HepG2 (cell line): ENCODE measurements at regions not wholly inside any gene's neighbourhood (a gene's known extent, or its start where the extent isn't known, plus 50 kb on each side); places are given as distances from the start of the nearest gene placed in this dataset.

Experiments
- TAF15 ChIP-seq: fragments of 200-400 bp; formaldehyde crosslinking; IDR thresholded peaks from one replicate; pipeline ENCODE4 v1.6.1; 2018; ENCODE audit warnings: mild to moderate bottlenecking, low read depth, low read length; ENCODE audit not compliant: poor library complexity, severe bottlenecking
- TBX3 ChIP-seq: fragments of 450-650 bp; IDR thresholded peaks from 2 replicates; pipeline ENCODE4 v1.6.1; 2017; ENCODE audit warnings: antibody characterized with exemption, mild to moderate bottlenecking, inconsistent platforms, borderline replicate concordance
- TF ChIP-seq, protein P1 (sequence below): sonication (generic); formaldehyde crosslinking; IDR thresholded peaks from 2 replicates; pipeline ENCODE4 v1.5.0; 2020; ENCODE audit warnings: mild to moderate bottlenecking, missing genetic modification reagents, moderate library complexity
- TF ChIP-seq, protein P2 (sequence below): IDR thresholded peaks from 2 replicates; pipeline ENCODE4 v1.6.1; 2012; ENCODE audit warnings: low read depth, low read length, improper control_type of control experiment
- TF ChIP-seq, protein P3 (sequence below): sonication (generic); formaldehyde crosslinking; IDR thresholded peaks from 2 replicates; pipeline ENCODE4 v1.4.0; 2020; ENCODE audit warnings: low read depth, mild to moderate bottlenecking, missing genetic modification reagents

DNA sequence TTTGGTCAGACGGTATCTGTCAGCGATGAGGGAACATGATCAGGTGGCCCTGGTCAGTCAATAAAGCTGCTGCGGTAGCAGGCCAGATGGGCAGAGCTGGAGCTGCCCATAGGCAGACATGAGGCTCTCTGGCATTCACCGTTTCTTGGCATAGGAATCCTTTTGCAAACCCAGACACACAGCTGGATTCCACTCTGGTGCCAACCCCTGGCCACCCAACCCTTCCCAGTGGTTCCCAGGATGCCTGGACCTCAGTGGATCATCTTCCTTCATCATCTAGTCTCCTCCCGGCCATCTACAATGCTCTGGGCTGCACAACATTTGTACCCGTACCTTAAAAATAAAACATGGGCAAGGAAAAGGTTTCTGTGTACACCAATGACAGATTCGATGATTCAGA is 68.3 kb upstream of the ACTRT2 start:
- TF ChIP-seq, protein P1, sequence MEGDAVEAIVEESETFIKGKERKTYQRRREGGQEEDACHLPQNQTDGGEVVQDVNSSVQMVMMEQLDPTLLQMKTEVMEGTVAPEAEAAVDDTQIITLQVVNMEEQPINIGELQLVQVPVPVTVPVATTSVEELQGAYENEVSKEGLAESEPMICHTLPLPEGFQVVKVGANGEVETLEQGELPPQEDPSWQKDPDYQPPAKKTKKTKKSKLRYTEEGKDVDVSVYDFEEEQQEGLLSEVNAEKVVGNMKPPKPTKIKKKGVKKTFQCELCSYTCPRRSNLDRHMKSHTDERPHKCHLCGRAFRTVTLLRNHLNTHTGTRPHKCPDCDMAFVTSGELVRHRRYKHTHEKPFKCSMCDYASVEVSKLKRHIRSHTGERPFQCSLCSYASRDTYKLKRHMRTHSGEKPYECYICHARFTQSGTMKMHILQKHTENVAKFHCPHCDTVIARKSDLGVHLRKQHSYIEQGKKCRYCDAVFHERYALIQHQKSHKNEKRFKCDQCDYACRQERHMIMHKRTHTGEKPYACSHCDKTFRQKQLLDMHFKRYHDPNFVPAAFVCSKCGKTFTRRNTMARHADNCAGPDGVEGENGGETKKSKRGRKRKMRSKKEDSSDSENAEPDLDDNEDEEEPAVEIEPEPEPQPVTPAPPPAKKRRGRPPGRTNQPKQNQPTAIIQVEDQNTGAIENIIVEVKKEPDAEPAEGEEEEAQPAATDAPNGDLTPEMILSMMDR (CRISPR knock-in tag), result no peak
- no peak for TF ChIP-seq TBX3
- TF ChIP-seq, protein P2, sequence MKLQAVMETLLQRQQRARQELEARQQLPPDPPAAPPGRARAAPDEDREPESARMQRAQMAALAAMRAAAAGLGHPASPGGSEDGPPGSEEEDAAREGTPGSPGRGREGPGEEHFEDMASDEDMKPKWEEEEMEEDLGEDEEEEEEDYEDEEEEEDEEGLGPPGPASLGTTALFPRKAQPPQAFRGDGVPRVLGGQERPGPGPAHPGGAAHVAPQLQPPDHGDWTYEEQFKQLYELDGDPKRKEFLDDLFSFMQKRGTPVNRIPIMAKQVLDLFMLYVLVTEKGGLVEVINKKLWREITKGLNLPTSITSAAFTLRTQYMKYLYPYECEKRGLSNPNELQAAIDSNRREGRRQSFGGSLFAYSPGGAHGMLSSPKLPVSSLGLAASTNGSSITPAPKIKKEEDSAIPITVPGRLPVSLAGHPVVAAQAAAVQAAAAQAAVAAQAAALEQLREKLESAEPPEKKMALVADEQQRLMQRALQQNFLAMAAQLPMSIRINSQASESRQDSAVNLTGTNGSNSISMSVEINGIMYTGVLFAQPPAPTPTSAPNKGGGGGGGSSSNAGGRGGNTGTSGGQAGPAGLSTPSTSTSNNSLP, result no peak
- no peak for TF ChIP-seq TAF15
- TF ChIP-seq, protein P3, sequence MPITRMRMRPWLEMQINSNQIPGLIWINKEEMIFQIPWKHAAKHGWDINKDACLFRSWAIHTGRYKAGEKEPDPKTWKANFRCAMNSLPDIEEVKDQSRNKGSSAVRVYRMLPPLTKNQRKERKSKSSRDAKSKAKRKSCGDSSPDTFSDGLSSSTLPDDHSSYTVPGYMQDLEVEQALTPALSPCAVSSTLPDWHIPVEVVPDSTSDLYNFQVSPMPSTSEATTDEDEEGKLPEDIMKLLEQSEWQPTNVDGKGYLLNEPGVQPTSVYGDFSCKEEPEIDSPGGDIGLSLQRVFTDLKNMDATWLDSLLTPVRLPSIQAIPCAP, result no peak
